GM18870 (cell line): ENCODE measurements at regions not wholly inside any gene's neighbourhood (a gene's known extent, or its start where the extent isn't known, plus 50 kb on each side); places are given as distances from the start of the nearest gene placed in this dataset.

ENCODE experiments used
- ATAC-seq: cut with Tn5 transposase; IDR thresholded peaks from one replicate; pipeline ENCODE4 v1.9.1; 2021; ENCODE audit warnings: moderate library complexity; ENCODE audit not compliant: unreplicated experiment

GRCh38 chr1:212525479-212526110 is 83.0 kb upstream of the ATF3 start:
- ATAC-seq = no peak

DNA sequence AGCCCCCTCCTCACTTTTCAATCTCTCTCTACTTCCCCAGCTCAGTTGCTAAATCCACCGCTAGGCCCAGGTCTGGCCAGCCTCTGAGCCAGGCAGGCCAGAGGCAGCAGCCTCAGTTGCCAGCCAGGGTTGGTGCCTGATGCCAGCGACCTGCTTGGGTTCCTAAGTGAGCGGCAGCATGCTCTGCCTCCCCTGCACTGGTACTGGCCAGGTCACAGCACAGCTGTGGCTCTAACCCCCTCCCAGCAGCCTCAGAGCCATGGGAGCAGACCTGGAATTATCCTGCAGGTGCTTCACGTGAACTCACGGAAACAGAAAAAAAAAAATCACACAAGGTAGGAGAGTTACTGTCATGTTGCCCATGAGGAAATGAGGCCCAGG is 82.5 kb upstream of the ATF3 start:
- ATAC-seq = no peak

- ATAC-seq = no peak
Measured at GRCh38 chr1:212528501-212528900, 80.1 kb upstream of the ATF3 start.

DNA sequence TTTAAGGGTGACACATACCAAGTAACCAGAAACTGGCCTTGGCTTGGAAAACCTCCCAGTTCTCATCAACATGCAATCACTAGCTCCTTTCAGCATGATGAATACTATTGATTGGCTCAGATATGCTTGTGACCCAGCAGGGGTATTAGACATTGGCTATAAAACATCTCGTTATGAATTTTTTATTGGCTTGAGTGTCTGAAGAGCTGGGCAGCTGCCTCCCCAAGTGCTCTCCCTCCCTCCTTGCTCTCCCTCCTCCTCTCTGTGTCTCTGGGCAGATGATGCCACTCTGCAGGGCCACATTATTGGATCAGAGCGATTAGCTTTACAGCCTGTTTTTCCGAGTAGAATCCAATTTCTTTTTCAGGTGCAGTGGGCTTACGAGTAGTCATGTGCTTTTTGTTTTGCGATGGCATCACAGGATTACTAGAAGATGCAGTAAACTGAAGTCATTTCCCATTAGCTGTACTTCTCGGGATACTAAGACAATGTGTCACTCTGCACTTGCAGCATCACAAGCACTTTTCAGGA is 79.3 kb upstream of the ATF3 start:
- no peak for ATAC-seq

- ATAC-seq = no peak
Measured at GRCh38 chr1:212531267-212531666, 77.3 kb upstream of the ATF3 start.

DNA sequence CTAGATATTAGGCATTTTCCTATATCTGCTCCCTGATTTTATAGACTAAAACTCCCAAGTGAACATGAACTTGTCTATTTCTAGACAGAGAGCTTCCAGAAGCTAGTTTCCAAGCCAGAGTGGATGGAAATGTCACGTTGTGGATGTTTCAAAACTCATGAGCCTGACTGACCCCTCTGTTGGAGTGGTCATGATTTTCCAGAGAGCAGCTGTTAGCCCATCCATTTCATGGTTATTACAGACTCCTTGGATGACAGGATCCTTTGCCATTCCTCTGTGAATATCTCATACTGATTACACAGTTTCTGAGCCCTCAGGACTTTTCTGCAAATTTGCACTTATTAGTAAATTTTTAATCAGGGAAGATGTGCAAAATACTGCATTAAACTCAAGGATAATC is 76.8 kb upstream of the ATF3 start:
- ATAC-seq = no peak

DNA sequence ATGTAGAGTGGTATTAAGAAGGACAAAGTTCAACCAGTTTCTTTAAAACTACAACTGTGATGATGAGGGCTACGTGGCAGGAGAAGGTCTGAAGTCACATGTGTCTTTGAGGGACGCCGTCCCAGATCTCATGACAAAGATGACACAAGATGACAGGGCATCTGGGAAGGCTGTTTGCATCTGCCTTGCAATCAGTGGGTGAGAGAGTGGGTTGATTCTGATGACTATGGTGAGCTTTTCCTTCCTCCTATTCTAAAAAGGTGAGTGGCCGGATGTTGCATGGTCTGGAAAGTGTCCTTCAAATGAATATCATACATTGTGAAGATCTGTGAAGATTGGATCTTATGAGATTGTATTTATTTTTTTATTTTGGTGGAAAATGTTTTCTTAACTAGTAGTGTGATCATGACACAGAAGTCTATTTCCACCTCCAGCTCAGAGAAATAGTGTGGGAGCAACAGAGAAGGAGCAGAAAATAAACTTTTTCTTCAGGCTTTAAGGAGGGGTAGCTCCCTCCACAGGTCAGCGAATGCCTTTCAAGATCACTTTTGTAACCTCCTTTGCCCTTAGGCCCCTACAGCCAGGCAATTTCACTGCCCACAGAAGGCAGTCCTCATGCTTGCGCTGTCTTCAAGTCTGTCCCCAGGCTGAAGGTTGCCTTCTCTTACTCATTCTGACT is 76.0 kb upstream of the ATF3 start:
- ATAC-seq = no peak

GRCh38 chr1:212533148-212533517 is 75.4 kb upstream of the ATF3 start:
- ATAC-seq = no peak

DNA sequence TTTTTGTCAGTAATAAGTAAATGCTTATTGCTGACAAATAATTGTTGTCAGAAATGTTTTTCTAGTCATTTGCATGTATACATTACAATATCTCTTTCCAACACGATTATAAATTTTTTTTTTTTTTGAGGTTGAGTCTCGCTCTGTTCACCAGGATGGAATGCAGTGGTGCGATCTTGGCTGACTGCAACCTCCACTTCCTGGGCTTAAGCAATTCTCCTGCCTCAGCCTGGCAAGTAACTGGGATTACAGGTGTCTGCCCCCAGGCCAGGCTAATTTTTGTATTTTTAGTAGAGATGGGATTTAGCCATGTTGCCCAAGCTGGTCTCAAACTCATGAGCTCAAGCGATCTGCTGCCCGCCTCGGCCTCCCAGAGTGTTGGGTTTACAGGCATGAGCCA is 72.0 kb upstream of the ATF3 start:
- ATAC-seq = no peak

DNA sequence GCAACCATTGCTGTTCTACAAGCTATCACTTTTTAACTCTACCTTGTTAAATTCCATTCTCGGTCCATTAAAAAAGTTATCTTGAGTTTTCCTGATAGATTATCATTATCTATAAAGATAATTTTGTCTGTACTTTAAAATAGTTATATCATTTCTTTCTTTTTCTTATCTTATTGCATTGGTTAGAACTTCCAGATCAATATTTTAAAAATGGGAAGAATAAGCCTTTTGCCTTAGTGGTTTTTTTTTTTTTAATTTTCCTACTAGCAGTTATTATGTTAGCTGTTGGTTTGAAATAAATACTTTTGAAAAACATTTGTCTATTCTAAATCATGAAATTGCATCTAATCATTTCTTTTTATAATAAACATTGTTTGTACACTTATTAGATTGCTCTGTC is 71.0 kb upstream of the ATF3 start:
- ATAC-seq = no peak

GRCh38 chr1:212539737-212540430 is 68.7 kb upstream of the ATF3 start:
- no peak for ATAC-seq

- no peak for ATAC-seq
Measured at GRCh38 chr1:212542761-212543187, 65.8 kb upstream of the ATF3 start.

DNA sequence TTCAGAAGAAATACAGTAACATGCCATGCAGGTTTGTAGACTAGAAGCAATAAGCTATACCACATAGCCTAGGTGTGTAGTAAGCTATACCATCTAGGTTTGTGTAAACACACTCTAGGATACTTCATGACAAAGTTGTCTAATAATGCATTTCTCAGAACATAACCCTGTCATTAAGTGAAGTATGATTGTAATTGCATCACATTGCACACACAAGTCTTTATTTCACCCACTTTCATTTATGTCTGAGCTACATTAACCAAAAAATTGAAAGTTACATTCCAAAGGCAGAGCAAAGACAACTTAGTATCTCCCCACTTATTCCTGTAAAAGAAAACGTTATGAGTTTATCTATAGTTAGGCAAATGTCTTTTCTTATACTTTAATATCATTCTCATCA is 64.5 kb upstream of the ATF3 start:
- no peak for ATAC-seq

DNA sequence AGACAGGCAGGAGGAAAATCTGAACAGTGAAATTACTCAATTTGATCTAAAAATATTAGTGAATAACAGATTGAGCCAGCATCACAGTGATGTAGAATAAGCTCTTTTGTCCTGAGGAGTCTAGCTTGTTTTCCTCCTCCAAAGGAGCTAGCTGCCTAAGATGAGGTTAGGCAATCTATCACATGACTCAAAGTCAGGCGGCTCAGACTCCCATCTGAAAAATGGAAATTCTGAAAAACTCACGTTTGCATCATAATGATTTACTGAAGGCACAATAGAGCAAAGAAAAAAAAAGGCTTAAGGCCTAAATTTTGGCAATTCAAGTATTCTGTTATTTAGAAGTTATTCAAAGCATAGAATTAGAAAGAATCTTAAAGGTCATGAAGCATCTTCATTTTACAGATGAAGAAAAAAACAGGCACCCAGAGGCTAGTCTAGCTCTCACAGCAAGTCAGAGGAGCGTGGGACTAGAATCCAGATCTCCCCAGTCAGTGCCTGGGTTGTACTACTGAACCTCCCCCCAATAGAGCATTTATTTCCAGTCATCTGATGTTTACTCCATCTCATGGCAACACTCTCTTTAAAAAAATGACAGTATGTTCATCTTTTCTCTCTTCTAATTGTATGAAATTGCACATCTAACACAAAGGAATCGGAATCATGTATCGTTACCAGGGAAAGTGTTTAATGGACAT is 62.5 kb upstream of the ATF3 start:
- no peak for ATAC-seq

DNA sequence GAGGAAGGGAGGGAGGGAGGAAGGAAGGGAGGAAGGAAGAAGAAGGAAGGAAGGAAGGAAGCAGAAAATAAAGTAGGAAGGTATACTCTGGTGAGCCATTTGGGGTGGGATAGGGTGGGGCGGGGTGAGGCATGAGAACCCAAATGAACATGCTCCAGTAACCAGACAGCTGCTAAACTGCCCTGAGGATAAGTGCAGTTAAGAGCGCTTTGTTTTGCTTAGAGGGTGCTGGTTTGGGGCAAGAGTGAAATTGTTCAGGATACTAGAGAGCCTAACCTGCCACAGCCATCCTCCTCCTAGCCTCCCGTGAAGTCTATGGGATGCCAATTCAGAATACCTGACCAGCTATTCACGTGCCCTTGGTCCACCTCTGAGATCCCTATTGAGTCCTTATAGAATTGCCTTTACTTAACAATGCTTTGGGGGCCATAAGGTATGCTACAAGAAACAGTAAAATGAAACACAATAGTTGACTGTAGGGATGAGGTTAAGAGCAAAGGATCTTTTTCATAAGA is 59.0 kb upstream of the ATF3 start:
- no peak for ATAC-seq

DNA sequence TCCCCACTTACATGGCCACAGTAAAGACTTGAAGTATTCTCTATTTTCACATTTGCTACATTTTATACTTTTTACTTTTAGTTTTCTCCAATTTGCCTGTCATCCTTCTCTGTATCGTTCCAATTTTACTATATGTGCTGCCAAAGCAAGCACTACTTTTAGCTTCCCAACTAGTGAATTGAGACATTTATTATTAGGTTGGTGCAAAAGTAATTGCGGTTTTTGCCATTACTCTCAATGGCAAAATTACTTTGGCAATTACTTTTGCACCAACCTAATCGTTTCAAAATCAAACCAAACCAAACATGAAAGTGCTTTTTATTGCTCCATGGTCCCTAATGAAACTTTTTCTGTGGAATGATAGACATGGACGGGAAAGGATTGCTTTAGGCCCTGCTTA is 56.6 kb upstream of the ATF3 start:
- ATAC-seq = no peak

GRCh38 chr1:212553676-212554075 is 54.9 kb upstream of the ATF3 start:
- no peak for ATAC-seq

DNA sequence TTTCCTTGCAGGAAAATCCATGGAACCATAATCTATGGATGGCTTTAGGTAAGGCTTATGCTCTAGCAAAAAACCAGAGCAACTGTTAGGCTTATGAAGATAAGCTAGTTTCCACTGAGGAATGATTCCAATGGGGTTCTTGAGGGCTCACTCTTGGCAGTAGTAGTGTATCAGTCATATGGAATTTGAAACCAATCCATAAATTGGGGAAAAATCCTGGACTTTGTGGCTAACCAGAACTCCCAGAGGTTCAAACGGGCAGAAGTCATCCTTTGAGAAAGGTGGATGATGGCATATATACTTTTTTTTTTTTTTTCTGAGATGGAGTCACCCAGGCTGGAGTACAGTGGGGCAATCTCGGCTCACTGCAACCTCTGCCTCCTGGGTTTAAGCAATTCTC is 54.2 kb upstream of the ATF3 start:
- no peak for ATAC-seq

- no peak for ATAC-seq
Measured at GRCh38 chr1:212555426-212555825, 53.1 kb upstream of the ATF3 start.

- no peak for ATAC-seq
Measured at GRCh38 chr1:212556822-212557549, 51.6 kb upstream of the ATF3 start.
